ENCODE measurements at regions not wholly inside any gene's neighbourhood (a gene's known extent, or its start where the extent isn't known, plus 50 kb on each side); places are given as distances from the start of the nearest gene placed in this dataset.

GRCh38 chr5:42877431-42877830 is 65.7 kb upstream of the SELENOP start:
- H4K20me1 ChIP-seq (ENCODE audit: control insufficient read depth, extremely low read depth, insufficient read depth, low read length) = no peaks in the 10 kb centered on the region
- H3K9ac ChIP-seq (ENCODE audit: control insufficient read depth, extremely low read depth, insufficient read depth, low read length) = no peak overlapping the region
- H3K4me3 ChIP-seq (ENCODE audit: control insufficient read depth in 2 of 3, extremely low read depth in 1 of 3, insufficient read depth in 2 of 3, low read depth in 1 of 3, low read length in 3 of 3) = no peak overlapping the region
- no peak for FAIRE-seq
- H3K9me3 ChIP-seq (ENCODE audit: control insufficient read depth, low read depth, low read length) = no peaks in the 10 kb centered on the region
- no peaks in the 10 kb centered on the region for H3K36me3 ChIP-seq (ENCODE audit: control insufficient read depth in 2 of 2, extremely low read depth in 1 of 2, insufficient read depth in 2 of 2, low read length in 2 of 2)
- H3K4me1 ChIP-seq (ENCODE audit: control insufficient read depth, extremely low read depth, insufficient read depth, low read length) = no peaks in the 10 kb centered on the region
- dilution Hi-C loops (cut with MboI; ENCODE audit: extremely low pct_ligation_motif_present, low sequenced_read_pairs) = no loop called here
- H3K4me2 ChIP-seq (ENCODE audit: control insufficient read depth, extremely low read depth, insufficient read depth, low read depth, low read length) = no peak overlapping the region
- TF ChIP-seq EZH2 (IDR thresholded peaks at IDR 0.05; ENCODE audit: low read length) = no peak
- TF ChIP-seq CTCF (optimal IDR thresholded peaks at IDR 0.05 in 1 of 3, IDR thresholded peaks at IDR 0.05 in 1 of 3, conservative IDR thresholded peaks at IDR 0.05 in 1 of 3; ENCODE audit: extremely low read depth in 1 of 3, insufficient read depth in 2 of 3, low read length in 3 of 3) = no peak
- no peak overlapping the region for H2AFZ ChIP-seq (ENCODE audit: control insufficient read depth, low read length)
- no peaks in the 10 kb centered on the region for H3K9me1 ChIP-seq (ENCODE audit: control insufficient read depth, extremely low read depth, insufficient read depth, low read length)
- no peak for DNase-seq (ENCODE audit: low read depth, low spot score)
- H3K27ac ChIP-seq (ENCODE audit: control insufficient read depth, insufficient read depth, low read length) = no peak overlapping the region
- no peaks in the 10 kb centered on the region for H3K27me3 ChIP-seq (ENCODE audit: control insufficient read depth, extremely low read depth, insufficient read depth, low read length)
- no peaks in the 10 kb centered on the region for H3K79me2 ChIP-seq (ENCODE audit: control insufficient read depth, insufficient read depth, low read length)

GRCh38 chr5:42876375-42876844 is 64.7 kb upstream of the SELENOP start:
- Histone ChIP-seq H3K9me1 (ENCODE audit: control insufficient read depth, extremely low read depth, insufficient read depth, low read length) (no peaks in the 10 kb centered on the region), H3K27ac (ENCODE audit: control insufficient read depth, insufficient read depth, low read length) (no peak overlapping the region), H3K9me3 (ENCODE audit: control insufficient read depth, low read depth, low read length) (no peaks in the 10 kb centered on the region), H3K4me3 (ENCODE audit: control insufficient read depth in 2 of 3, extremely low read depth in 1 of 3, insufficient read depth in 2 of 3, low read depth in 1 of 3, low read length in 3 of 3) (no peak overlapping the region), H3K4me1 (ENCODE audit: control insufficient read depth, extremely low read depth, insufficient read depth, low read length) (no peaks in the 10 kb centered on the region), H3K4me2 (ENCODE audit: control insufficient read depth, extremely low read depth, insufficient read depth, low read depth, low read length) (no peak overlapping the region), H3K36me3 (ENCODE audit: control insufficient read depth in 2 of 2, extremely low read depth in 1 of 2, insufficient read depth in 2 of 2, low read length in 2 of 2) (no peaks in the 10 kb centered on the region), H3K27me3 (ENCODE audit: control insufficient read depth, extremely low read depth, insufficient read depth, low read length) (no peaks in the 10 kb centered on the region), H2AFZ (ENCODE audit: control insufficient read depth, low read length) (no peak overlapping the region), H4K20me1 (ENCODE audit: control insufficient read depth, extremely low read depth, insufficient read depth, low read length) (no peaks in the 10 kb centered on the region), H3K9ac (ENCODE audit: control insufficient read depth, extremely low read depth, insufficient read depth, low read length) (no peak overlapping the region), H3K79me2 (ENCODE audit: control insufficient read depth, insufficient read depth, low read length) (no peaks in the 10 kb centered on the region)
- no peak for DNase-seq (ENCODE audit: low read depth, low spot score)
- no peak for TF ChIP-seq EZH2 (IDR thresholded peaks at IDR 0.05; ENCODE audit: low read length)
- no peak for TF ChIP-seq CTCF (optimal IDR thresholded peaks at IDR 0.05 in 1 of 3, IDR thresholded peaks at IDR 0.05 in 1 of 3, conservative IDR thresholded peaks at IDR 0.05 in 1 of 3; ENCODE audit: extremely low read depth in 1 of 3, insufficient read depth in 2 of 3, low read length in 3 of 3)
- no peak for FAIRE-seq
- dilution Hi-C loops (cut with MboI; ENCODE audit: extremely low pct_ligation_motif_present, low sequenced_read_pairs) = no loop called here

Measured in keratinocyte (primary cell).